Activated B cell treated with CpG ODN at 0.5 μM for 24 hours (primary cell): ENCODE measurements at regions not wholly inside any gene's neighbourhood (a gene's known extent, or its start where the extent isn't known, plus 50 kb on each side); places are given as distances from the start of the nearest gene placed in this dataset.

Experiments
- ATAC-seq: fragments of 200-7000 bp; cut with Tn5 transposase; one replicate; pipeline ENCODE4 v1.10.0; 2021; ENCODE audit warnings: low read depth, mild to moderate bottlenecking, moderate library complexity
- CTCF ChIA-PET: fragments of 350-600 bp; sonication (Branson Sonifier 250); formaldehyde crosslinking; loops from one replicate; lab custom pipeline; 2021; ENCODE audit warnings: antibody characterized with exemption; lab: Charles Lee
- POLR2A ChIA-PET: fragments of 350-600 bp; sonication (Branson Sonifier 250); formaldehyde crosslinking; loops from one replicate; lab custom pipeline; 2021; ENCODE audit warnings: antibody characterized with exemption; lab: Charles Lee
- DNase-seq: peaks from one replicate; pipeline ENCODE4 v3.0.0; 2022
- H3K27ac Mint-ChIP-seq: one replicate; pipeline ENCODE4 v1.8.0; 2020; ENCODE audit warnings: mixed read lengths
- H3K27me3 Mint-ChIP-seq: one replicate; pipeline ENCODE4 v1.8.0; 2021; ENCODE audit warnings: mixed read lengths
- H3K36me3 Mint-ChIP-seq: one replicate; pipeline ENCODE4 v1.8.0; 2021; ENCODE audit warnings: low read depth, mixed read lengths
- H3K4me1 Mint-ChIP-seq: one replicate; pipeline ENCODE4 v1.8.0; 2021; ENCODE audit warnings: mixed read lengths
- H3K4me3 Mint-ChIP-seq: one replicate; pipeline ENCODE4 v1.8.0; 2020; ENCODE audit warnings: mild to moderate bottlenecking, mixed read lengths
- H3K9me3 Mint-ChIP-seq: one replicate; pipeline ENCODE4 v1.8.0; 2020; ENCODE audit warnings: mixed read lengths
- CTCF ChIP-seq: fragments of 200-600 bp; IDR thresholded peaks from one replicate; pipeline ENCODE4 v1.8.0; 2022; ENCODE audit warnings: antibody characterized with exemption, mild to moderate bottlenecking
- intact Hi-C: fragments of 100-400 bp; cut with micrococcal nuclease; formaldehyde crosslinking; loops from one replicate; pipeline ENCODE4 v1.15.1; 2024

- POLR2A ChIA-PET: interaction anchor here (0.6 kb wide), 1 partner anchor 12 kb away, joined by 8 read pairs; no protein-coding TSS in a partner anchor
- ATAC-seq: no peak
- TF ChIP-seq CTCF: no peak
- no peak for DNase-seq
- Mint-ChIP-seq H3K4me1 (peaks cover 15% of the 10 kb centered on the region), H3K4me3 (no peak overlapping the region), H3K27me3 (no peaks in the 10 kb centered on the region), H3K36me3 (no peaks in the 10 kb centered on the region), H3K9me3 (no peaks in the 10 kb centered on the region), H3K27ac (no peak overlapping the region)
- intact Hi-C loops: no loop called here
- CTCF ChIA-PET: no interaction called here
Observed at GRCh38 chr2:47295981-47296635, 73.0 kb upstream of the EPCAM start.

GRCh38 chr2:47295131-47295980 lies 73.8 kb upstream of the EPCAM start:
- H3K27ac Mint-ChIP-seq: no peak overlapping the region
- no peak for ATAC-seq
- no peak overlapping the region for H3K4me3 Mint-ChIP-seq
- TF ChIP-seq CTCF: no peak
- no peaks in the 10 kb centered on the region for H3K36me3 Mint-ChIP-seq
- H3K4me1 Mint-ChIP-seq: peaks cover 8% of the 10 kb centered on the region
- no peaks in the 10 kb centered on the region for H3K9me3 Mint-ChIP-seq
- POLR2A ChIA-PET: interaction anchor here (0.6 kb wide), 1 partner anchor 13 kb away, joined by 8 read pairs; no protein-coding TSS in a partner anchor
- H3K27me3 Mint-ChIP-seq: no peaks in the 10 kb centered on the region
- intact Hi-C loops: no loop called here
- CTCF ChIA-PET: no interaction called here
- no peak for DNase-seq

- intact Hi-C loops: no loop called here
- ATAC-seq: no peak
- no peak for TF ChIP-seq CTCF
- Mint-ChIP-seq H3K36me3 (no peaks in the 10 kb centered on the region), H3K4me3 (no peak overlapping the region), H3K4me1 (no peaks in the 10 kb centered on the region), H3K27me3 (no peaks in the 10 kb centered on the region), H3K27ac (no peak overlapping the region), H3K9me3 (no peaks in the 10 kb centered on the region)
- no peak for DNase-seq
- POLR2A ChIA-PET: no interaction called here
- CTCF ChIA-PET: no interaction called here
Observed at GRCh38 chr2:47293976-47294375, 75.1 kb upstream of the EPCAM start.

GRCh38 chr2:47288864-47289263 lies 80.2 kb upstream of the EPCAM start:
- TF ChIP-seq CTCF: no peak
- Mint-ChIP-seq H3K27me3 (no peaks in the 10 kb centered on the region), H3K4me1 (no peaks in the 10 kb centered on the region), H3K4me3 (no peak overlapping the region), H3K36me3 (no peaks in the 10 kb centered on the region), H3K9me3 (no peaks in the 10 kb centered on the region), H3K27ac (no peak overlapping the region)
- DNase-seq: no peak
- ATAC-seq: no peak
- ChIA-PET POLR2A (no interaction called here), CTCF (no interaction called here)
- intact Hi-C loops: no loop called here

GRCh38 chr2:47283659-47284058 lies 85.5 kb upstream of the EPCAM start:
- intact Hi-C loops: no loop called here
- CTCF ChIA-PET: interaction anchor here (1.3 kb wide), 1 partner anchor 11 kb away, joined by 3 read pairs; no protein-coding TSS in a partner anchor
- POLR2A ChIA-PET: no interaction called here
- Mint-ChIP-seq H3K4me3 (no peak overlapping the region), H3K36me3 (no peaks in the 10 kb centered on the region), H3K27ac (no peak overlapping the region), H3K4me1 (no peaks in the 10 kb centered on the region), H3K27me3 (no peaks in the 10 kb centered on the region), H3K9me3 (no peaks in the 10 kb centered on the region)
- TF ChIP-seq CTCF: no peak
- no peak for DNase-seq
- ATAC-seq: no peak
